Caco-2 (cell line): ENCODE measurements at regions not wholly inside any gene's neighbourhood (a gene's known extent, or its start where the extent isn't known, plus 50 kb on each side); places are given as distances from the start of the nearest gene placed in this dataset.

ENCODE experiments used
- BruUV-seq: library from RNA; stranded (reverse); fragments of 400-500 nt; replicated peaks from 2 replicates; lab custom pipeline; 2021; lab: Mats Ljungman, UMichigan
- CTCF ChIA-PET: fragments of 300-600 bp; sonication (Branson Sonifier 250); formaldehyde crosslinking; loops from one replicate; lab custom pipeline; 2022; ENCODE audit warnings: antibody characterized with exemption; lab: Charles Lee
- POLR2A ChIA-PET: fragments of 300-600 bp; sonication (Branson Sonifier 250); formaldehyde crosslinking; loops from one replicate; lab custom pipeline; 2022; ENCODE audit warnings: antibody characterized with exemption; lab: Charles Lee
- DNase-seq, 2 experiments: peaks; one replicate each; pipeline versions ENCODE4 v3.0.0 to v3.0.0-alpha.2; 2020 to 2022
- H3K27me3 ChIP-seq: replicated peaks from 2 replicates; pipeline ENCODE4 v1.6.0; 2011; ENCODE audit warnings: low read length; ENCODE audit not compliant: control insufficient read depth, insufficient read depth
- H3K36me3 ChIP-seq: 2 replicates; pipeline ENCODE4 v1.5.1; 2011; ENCODE audit warnings: low read length; ENCODE audit not compliant: control insufficient read depth, insufficient read depth
- H3K4me1 ChIP-seq: fragments of 250-450 bp; sonication (Bioruptor Pico); 2 replicates; pipeline ENCODE4 v1.5.1; 2020; ENCODE audit warnings: mild to moderate bottlenecking
- H3K4me3 ChIP-seq: 2 replicates; pipeline ENCODE4 v1.5.1; 2011; ENCODE audit warnings: low read depth, mild to moderate bottlenecking, control low read depth, low read length
- H3K9me3 ChIP-seq: fragments of 250-450 bp; sonication (Bioruptor Pico); 2 replicates; pipeline ENCODE4 v1.5.1; 2020; ENCODE audit warnings: mild to moderate bottlenecking, moderate library complexity
- H3K27ac Mint-ChIP-seq: one replicate; pipeline ENCODE4 v1.8.0; 2022; ENCODE audit warnings: mixed read lengths; ENCODE audit not compliant: unreplicated experiment
- H3K27me3 Mint-ChIP-seq: one replicate; pipeline ENCODE4 v1.8.0; 2022; ENCODE audit warnings: mixed read lengths; ENCODE audit not compliant: insufficient read depth, unreplicated experiment
- H3K36me3 Mint-ChIP-seq: one replicate; pipeline ENCODE4 v1.8.0; 2022; ENCODE audit warnings: mild to moderate bottlenecking, mixed read lengths; ENCODE audit not compliant: insufficient read depth, unreplicated experiment
- H3K4me1 Mint-ChIP-seq: one replicate; pipeline ENCODE4 v1.8.0; 2022; ENCODE audit warnings: low read depth, mixed read lengths; ENCODE audit not compliant: unreplicated experiment
- H3K4me3 Mint-ChIP-seq: one replicate; pipeline ENCODE4 v1.8.0; 2022; ENCODE audit warnings: mild to moderate bottlenecking, moderate library complexity, mixed read lengths; ENCODE audit not compliant: unreplicated experiment
- H3K9me3 Mint-ChIP-seq: one replicate; pipeline ENCODE4 v1.8.0; 2022; ENCODE audit warnings: mixed read lengths; ENCODE audit not compliant: unreplicated experiment
- CTCF ChIP-seq, 2 experiments: fragments of 200-600 bp in 1 of 2; IDR thresholded peaks; 1 replicate in 1 of 2; 2 replicates in 1 of 2; pipeline versions ENCODE4 v1.5.1 to v1.8.0; 2011 to 2022; ENCODE audit warnings: antibody characterized with exemption in 1 of 2, control low read depth in 1 of 2, inconsistent platforms in 1 of 2, low read depth in 1 of 2, low read length in 1 of 2, mild to moderate bottlenecking in 1 of 2, moderate library complexity in 1 of 2; ENCODE audit not compliant: insufficient read depth in 1 of 2, severe bottlenecking in 1 of 2, unreplicated experiment in 1 of 2
- intact Hi-C: fragments of 100-400 bp; cut with micrococcal nuclease; formaldehyde crosslinking; loops from one replicate; pipeline ENCODE4 v1.10.0; 2022; ENCODE audit not compliant: unreplicated experiment

- TF ChIP-seq CTCF (IDR thresholded peaks at IDR 0.05; ENCODE audit: insufficient read depth in 1 of 2, low read depth in 1 of 2, low read length in 1 of 2, severe bottlenecking in 1 of 2, unreplicated experiment in 1 of 2), result no peak
- H3K4me1 ChIP-seq, result no peaks in the 10 kb centered on the region
- ChIA-PET CTCF (no interaction called here), POLR2A (no interaction called here)
- H3K4me3 Mint-ChIP-seq, result no peak overlapping the region
- no peaks in the 10 kb centered on the region for H3K36me3 Mint-ChIP-seq
- peaks cover 3% of the 10 kb centered on the region for H3K27me3 Mint-ChIP-seq
- DNase-seq, result no peak
- H3K4me1 Mint-ChIP-seq, result no peaks in the 10 kb centered on the region
- no peak overlapping the region for H3K27ac Mint-ChIP-seq
- no peaks in the 10 kb centered on the region for H3K36me3 ChIP-seq
- H3K27me3 ChIP-seq, result no peaks in the 10 kb centered on the region
- H3K9me3 Mint-ChIP-seq, result no peaks in the 10 kb centered on the region
- H3K4me3 ChIP-seq, result no peak overlapping the region
- intact Hi-C loops, result no loop called here
- no peaks in the 10 kb centered on the region for H3K9me3 ChIP-seq
- BruUV-seq, result no TSS peak
Observed at GRCh38 chr2:239606741-239607516, 206.1 kb upstream of the HDAC4 start.

GRCh38 chr2:239605976-239606375, 205.2 kb upstream of the HDAC4 start:
- no peaks in the 10 kb centered on the region for H3K4me1 Mint-ChIP-seq
- H3K4me1 ChIP-seq, result no peaks in the 10 kb centered on the region
- no peaks in the 10 kb centered on the region for H3K9me3 ChIP-seq
- intact Hi-C loops, result no loop called here
- H3K27ac Mint-ChIP-seq, result no peak overlapping the region
- DNase-seq, result no peak
- H3K27me3 Mint-ChIP-seq, result peaks cover 3% of the 10 kb centered on the region
- BruUV-seq, result no TSS peak
- H3K36me3 ChIP-seq, result no peaks in the 10 kb centered on the region
- H3K27me3 ChIP-seq, result no peaks in the 10 kb centered on the region
- ChIA-PET POLR2A (no interaction called here), CTCF (no interaction called here)
- no peak overlapping the region for H3K4me3 ChIP-seq
- no peak overlapping the region for H3K4me3 Mint-ChIP-seq
- H3K36me3 Mint-ChIP-seq, result no peaks in the 10 kb centered on the region
- H3K9me3 Mint-ChIP-seq, result no peaks in the 10 kb centered on the region
- no peak for TF ChIP-seq CTCF (IDR thresholded peaks at IDR 0.05; ENCODE audit: insufficient read depth in 1 of 2, low read depth in 1 of 2, low read length in 1 of 2, severe bottlenecking in 1 of 2, unreplicated experiment in 1 of 2)

- no peak overlapping the region for H3K4me3 ChIP-seq
- Mint-ChIP-seq H3K27ac (no peak overlapping the region), H3K9me3 (no peaks in the 10 kb centered on the region), H3K4me1 (no peaks in the 10 kb centered on the region), H3K27me3 (peaks cover 3% of the 10 kb centered on the region), H3K36me3 (no peaks in the 10 kb centered on the region), H3K4me3 (no peak overlapping the region)
- intact Hi-C loops, result no loop called here
- no peaks in the 10 kb centered on the region for H3K27me3 ChIP-seq
- ChIA-PET POLR2A (no interaction called here), CTCF (no interaction called here)
- TF ChIP-seq CTCF (IDR thresholded peaks at IDR 0.05; ENCODE audit: insufficient read depth in 1 of 2, low read depth in 1 of 2, low read length in 1 of 2, severe bottlenecking in 1 of 2, unreplicated experiment in 1 of 2), result no peak
- H3K4me1 ChIP-seq, result no peaks in the 10 kb centered on the region
- no peaks in the 10 kb centered on the region for H3K36me3 ChIP-seq
- H3K9me3 ChIP-seq, result no peaks in the 10 kb centered on the region
- DNase-seq, result no peak
- no TSS peak for BruUV-seq
Observed at GRCh38 chr2:239605409-239605808, 204.6 kb upstream of the HDAC4 start.
